HEK293 (cell line): ENCODE measurements at regions not wholly inside any gene's neighbourhood (a gene's known extent, or its start where the extent isn't known, plus 50 kb on each side); places are given as distances from the start of the nearest gene placed in this dataset.

Experiments
- CTCF ChIP-seq: fragments of 450-650 bp; formaldehyde crosslinking; IDR thresholded peaks from 2 replicates; pipeline ENCODE4 v1.5.1; 2016; ENCODE audit warnings: missing biosample characterization, missing genetic modification characterization
- SP3 ChIP-seq: fragments of 450-650 bp; formaldehyde crosslinking; IDR thresholded peaks from 2 replicates; pipeline ENCODE4 v1.5.1; 2016; ENCODE audit warnings: missing biosample characterization, missing genetic modification characterization
- YY1 ChIP-seq: fragments of 450-650 bp; formaldehyde crosslinking; IDR thresholded peaks from 2 replicates; pipeline ENCODE4 v1.5.1; 2018; ENCODE audit warnings: missing biosample characterization, missing genetic modification characterization
- ZNF121 ChIP-seq: fragments of 450-650 bp; formaldehyde crosslinking; IDR thresholded peaks from 2 replicates; pipeline ENCODE4 v1.5.1; 2016; ENCODE audit warnings: missing biosample characterization, missing genetic modification characterization
- ZNF311 ChIP-seq: fragments of 450-650 bp; formaldehyde crosslinking; IDR thresholded peaks from 2 replicates; pipeline ENCODE4 v1.5.1; 2017; ENCODE audit warnings: missing biosample characterization, missing genetic modification characterization, borderline replicate concordance
- ZNF488 ChIP-seq: fragments of 450-650 bp; formaldehyde crosslinking; IDR thresholded peaks from 2 replicates; pipeline ENCODE4 v1.5.1; 2016; ENCODE audit warnings: missing biosample characterization, missing genetic modification characterization

GRCh38 chr16:63080746-63081145 is 1044.5 kb upstream of the CDH8 start:
- no peak for TF ChIP-seq ZNF121 (tag by site-specific recombination)
- TF ChIP-seq ZNF488 (tag by site-specific recombination) = no peak
- TF ChIP-seq CTCF = no peak
- no peak for TF ChIP-seq SP3
- no peak for TF ChIP-seq ZNF311
- TF ChIP-seq YY1 = no peak
